GM21786 (cell line): ENCODE measurements at regions not wholly inside any gene's neighbourhood (a gene's known extent, or its start where the extent isn't known, plus 50 kb on each side); places are given as distances from the start of the nearest gene placed in this dataset.

Source experiments
- ATAC-seq: cut with Tn5 transposase; IDR thresholded peaks from one replicate; pipeline ENCODE4 v1.9.1; 2021; ENCODE audit not compliant: unreplicated experiment

DNA sequence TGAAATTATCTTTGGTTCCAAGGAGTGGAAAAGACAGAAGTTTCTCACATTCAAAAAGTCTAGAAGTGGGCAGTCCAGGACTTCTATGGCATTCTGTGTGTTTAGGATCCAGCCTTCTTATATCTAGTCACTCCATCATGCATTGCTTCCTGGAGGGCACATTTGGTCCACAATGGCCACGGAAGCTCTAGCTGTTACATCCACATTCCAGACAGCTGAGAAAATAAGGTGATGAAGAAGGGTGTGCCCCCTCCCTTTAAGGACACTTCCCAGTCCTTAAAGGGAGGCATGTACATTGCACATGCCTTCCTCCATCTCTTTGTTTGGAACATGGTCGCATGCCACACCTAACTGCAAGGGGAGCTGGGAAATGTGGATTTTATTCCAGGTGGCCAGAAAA is 59.9 kb upstream of the BZW1 start:
- ATAC-seq, result no peak

DNA sequence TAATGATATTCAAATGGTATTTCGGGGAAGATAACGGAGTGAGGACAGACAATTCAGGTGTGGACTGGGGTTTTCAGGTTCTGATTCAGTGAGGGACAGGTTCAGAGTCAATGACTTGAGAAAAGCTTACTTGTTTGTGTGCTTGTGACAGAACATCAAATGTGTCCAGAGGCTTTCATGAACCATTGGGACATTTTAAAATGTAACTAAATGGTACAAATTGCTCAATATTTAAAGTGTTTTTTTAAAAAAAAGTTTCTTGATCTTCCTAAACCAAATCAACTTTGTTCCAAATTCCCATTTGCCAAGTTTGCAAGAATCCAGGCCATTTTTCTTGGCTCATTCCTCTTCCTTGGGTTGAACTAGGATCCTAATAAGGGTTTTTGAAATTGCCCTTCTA is 59.4 kb upstream of the BZW1 start:
- no peak for ATAC-seq

DNA sequence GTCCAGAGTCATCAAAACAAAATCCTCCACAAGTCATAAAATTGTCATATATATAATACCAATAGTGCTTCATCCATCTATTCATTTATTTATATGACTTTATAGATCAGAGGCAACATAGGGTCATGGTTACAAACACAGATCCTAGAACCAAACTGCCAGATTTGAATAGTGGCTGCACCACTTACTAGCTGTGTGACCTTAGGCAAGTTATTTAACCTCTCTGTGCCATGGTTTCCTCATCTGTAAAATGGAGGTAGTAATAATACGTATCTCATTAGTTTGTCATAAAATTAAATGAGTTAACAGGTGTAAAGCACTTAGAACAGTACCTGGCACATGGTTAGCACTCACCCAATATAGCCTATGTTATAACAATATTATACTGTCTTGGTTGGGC is 58.9 kb upstream of the BZW1 start:
- ATAC-seq, result no peak

DNA sequence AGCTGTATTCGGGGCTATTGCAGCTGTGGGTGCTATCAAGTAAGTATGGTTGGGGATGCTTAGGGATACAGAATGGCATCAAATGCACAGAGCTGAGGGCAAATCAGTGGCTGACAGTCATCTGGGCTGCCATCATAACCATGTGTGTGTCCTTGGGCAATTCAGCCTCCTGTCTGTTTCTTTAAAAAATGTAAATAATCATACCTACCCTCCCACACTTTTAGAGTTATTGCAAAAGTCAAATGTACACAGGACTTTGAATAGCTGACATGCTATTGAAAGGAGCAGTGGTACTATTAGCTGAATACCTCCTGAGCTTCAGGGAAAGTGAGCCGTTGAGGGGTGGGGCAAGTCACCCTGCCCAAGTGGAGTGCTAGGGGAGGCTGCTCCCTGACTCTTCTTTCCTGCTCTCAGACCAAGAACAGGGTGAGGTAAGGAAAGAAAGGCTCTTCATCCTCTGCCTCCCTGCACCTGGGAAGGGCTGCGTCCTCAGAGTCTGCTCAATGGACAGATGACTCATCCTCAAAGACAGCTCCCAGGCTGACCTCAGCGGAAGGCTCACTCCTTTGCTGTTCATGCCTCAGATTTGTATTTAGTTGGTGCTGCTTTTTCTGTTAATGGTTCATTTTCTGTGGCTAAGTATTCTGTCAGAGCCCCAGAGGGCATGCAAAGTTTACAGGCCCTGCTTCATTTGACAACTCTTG is 54.9 kb upstream of the BZW1 start:
- ATAC-seq, result peak; percentile 81

DNA sequence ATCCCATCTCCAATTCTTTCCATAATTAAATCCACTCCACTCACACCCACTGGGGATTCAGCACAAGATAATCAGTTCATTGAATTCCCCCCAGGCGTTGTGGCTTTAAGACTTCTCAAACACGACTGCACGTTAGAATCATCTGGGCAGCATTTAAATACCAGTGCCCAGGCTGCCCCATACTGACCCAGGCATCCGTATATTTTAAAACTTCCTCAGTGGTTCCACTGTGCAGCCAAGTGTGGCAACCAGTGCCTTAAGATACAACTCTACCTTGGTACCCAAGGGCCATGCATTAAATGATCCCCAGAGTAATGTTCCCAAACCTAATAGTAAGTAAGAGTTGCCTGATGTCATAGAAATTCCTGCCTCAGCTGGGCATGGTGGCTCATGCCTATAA is 54.3 kb upstream of the BZW1 start:
- peak; percentile 23 for ATAC-seq

- ATAC-seq, result no peak
Measured at GRCh38 chr2:200758341-200758740, 53.4 kb upstream of the BZW1 start.

GRCh38 chr2:200761266-200761665 is 50.4 kb upstream of the BZW1 start:
- no peak for ATAC-seq
